Astrocyte of the cerebellum (primary cell): ENCODE measurements at regions not wholly inside any gene's neighbourhood (a gene's known extent, or its start where the extent isn't known, plus 50 kb on each side); places are given as distances from the start of the nearest gene placed in this dataset.
"Not testable (repeated sequence)": the region's sequence is repeated elsewhere in the genome, so short reads cannot be mapped to it uniquely, and the experiment has no call there.

ENCODE experiments used
- DNase-seq: peaks from one replicate; pipeline ENCODE4 v3.0.0-alpha.2; 2011; ENCODE audit warnings: low read depth
- H3K4me3 ChIP-seq: 2 replicates; pipeline ENCODE4 v1.5.1; 2011; ENCODE audit warnings: mild to moderate bottlenecking, low read depth, low read length, moderate library complexity
- in situ Hi-C: cut with HindIII; loops from 2 replicates; pipeline ENCODE4 v1.10.0; 2017; ENCODE audit warnings: low sequenced_read_pairs
- TF ChIP-seq, protein P1 (sequence below): IDR thresholded peaks from 2 replicates; pipeline ENCODE4 v1.5.1; 2012; ENCODE audit warnings: low read length, low read depth, moderate library complexity, mild to moderate bottlenecking; ENCODE audit errors: missing control alignments

DNA sequence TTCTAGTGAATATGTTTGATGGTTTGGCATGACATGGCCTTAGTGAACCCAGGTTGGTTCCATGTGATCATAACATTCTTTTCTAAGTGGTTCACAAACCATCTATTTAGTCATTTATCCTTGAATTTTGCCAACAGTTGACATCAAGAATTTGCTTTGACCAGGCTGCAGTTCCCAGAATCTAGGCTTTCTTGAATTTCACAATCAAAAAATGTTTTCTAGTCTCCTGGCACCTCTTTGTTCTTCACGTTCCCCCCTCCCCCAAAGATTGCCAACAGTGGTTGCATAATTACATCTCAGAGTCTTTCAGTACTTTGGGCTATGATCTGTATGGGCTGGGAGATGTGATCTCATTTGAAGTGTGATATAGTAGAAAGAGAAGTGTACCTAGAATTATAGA lies 124.0 kb downstream of the GATA6 start:
- in situ Hi-C loops: no loop called here
- H3K4me3 ChIP-seq: no peak overlapping the region
- TF ChIP-seq, protein P1, sequence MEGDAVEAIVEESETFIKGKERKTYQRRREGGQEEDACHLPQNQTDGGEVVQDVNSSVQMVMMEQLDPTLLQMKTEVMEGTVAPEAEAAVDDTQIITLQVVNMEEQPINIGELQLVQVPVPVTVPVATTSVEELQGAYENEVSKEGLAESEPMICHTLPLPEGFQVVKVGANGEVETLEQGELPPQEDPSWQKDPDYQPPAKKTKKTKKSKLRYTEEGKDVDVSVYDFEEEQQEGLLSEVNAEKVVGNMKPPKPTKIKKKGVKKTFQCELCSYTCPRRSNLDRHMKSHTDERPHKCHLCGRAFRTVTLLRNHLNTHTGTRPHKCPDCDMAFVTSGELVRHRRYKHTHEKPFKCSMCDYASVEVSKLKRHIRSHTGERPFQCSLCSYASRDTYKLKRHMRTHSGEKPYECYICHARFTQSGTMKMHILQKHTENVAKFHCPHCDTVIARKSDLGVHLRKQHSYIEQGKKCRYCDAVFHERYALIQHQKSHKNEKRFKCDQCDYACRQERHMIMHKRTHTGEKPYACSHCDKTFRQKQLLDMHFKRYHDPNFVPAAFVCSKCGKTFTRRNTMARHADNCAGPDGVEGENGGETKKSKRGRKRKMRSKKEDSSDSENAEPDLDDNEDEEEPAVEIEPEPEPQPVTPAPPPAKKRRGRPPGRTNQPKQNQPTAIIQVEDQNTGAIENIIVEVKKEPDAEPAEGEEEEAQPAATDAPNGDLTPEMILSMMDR: no peak
- no peak for DNase-seq

GRCh38 chr18:22290004-22290403 lies 120.6 kb downstream of the GATA6 start:
- in situ Hi-C loops: no loop called here

DNA sequence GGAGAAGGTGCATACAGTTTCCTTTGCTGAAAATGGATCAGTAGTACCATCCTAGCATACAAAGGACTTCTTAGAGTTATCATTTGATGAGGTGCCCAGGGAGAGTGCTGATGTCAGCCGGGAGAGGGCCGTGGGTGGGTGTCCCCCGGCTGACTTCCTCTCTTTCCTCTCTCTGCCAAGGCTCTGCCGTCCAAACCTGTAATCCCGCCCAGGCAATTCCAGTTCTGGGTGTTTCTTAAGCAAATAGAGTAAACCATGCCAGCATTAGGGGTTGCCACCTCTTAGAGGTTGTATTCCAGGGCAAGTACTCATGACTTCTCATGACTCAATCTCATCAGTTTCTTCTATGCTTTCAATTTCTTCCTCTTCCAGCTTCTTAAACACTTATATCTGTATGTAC lies 117.2 kb downstream of the GATA6 start:
- TF ChIP-seq, protein P1: no peak
- in situ Hi-C loops: no loop called here
- H3K4me3 ChIP-seq: no peak overlapping the region
- no peak for DNase-seq

More at GRCh38 chr18:22290004-22290403, 120.6 kb downstream of the GATA6 start:
- TF ChIP-seq, protein P1: no peak
- DNase-seq: no peak
- H3K4me3 ChIP-seq: no peak overlapping the region

DNA sequence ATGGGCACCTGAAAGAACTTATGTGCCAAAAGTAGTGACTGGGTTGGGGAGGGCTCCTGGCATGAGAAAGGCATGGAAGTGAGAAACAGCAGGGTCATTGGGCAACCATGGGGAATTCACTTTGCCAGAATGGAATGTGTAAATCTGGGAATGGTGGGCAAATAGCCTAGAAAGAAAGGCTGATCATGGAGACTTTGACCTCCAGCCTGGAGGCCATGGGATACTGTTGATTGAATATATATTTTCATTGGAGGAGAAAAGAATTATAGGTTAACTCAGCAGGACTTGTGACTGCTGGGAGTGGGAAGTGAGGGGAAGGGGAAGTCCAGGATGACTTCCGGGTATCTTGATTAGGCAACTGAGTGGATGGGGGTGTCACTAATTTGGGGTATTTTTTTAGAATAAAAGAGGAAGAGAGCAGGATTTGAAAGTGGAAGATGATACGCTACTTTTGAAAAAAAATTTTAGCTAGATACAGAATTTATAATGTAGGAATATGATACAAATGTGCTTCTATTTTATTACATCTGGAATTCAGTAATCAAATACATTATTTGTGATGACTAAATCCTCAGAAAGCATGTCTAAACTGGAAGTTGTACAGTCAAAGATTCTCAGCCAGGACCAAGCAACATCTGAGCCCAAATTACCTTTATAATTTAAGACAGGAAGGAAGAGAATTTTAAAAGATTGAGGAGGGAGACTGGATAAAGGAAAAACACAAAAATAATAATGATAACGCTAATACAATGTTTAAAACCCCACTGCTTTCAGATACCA lies 116.2 kb downstream of the GATA6 start:
- no peak overlapping the region for H3K4me3 ChIP-seq
- TF ChIP-seq, protein P1: no peak
- in situ Hi-C loops: no loop called here
- DNase-seq: no peak

DNA sequence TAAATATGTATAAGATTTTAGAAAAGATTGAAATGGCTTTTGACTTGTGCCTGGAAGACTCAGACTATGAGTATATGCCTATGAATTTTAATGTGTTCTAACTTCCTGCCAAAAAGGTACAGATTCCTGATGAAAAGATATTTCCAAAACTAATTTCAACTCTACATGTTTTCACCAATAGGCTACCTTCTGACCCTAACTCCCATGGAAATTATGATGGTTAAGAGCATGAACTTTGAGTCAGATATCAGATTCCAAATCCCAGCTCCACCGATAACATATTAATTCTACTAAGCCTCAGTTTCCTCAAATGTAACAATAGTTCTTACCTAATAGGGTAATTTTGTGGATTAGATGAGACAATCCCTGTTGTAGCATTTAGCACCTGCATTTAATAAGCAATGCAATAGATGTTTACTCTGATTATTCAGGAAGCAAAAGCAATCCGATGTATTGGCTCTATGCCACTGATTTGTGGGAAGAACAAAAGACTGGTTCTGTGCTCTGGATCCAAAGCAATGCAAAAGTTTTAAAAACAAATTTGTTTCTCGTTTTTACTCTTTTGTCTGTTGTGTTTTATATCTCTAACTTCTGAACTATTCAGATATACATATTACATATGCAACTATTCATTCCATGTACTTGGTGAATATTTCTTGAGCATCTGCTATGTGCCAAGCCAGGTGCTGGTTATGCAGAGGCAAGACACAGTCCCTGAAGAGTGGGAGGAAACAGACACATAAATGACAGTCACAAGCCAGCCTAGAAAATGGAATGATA lies 115.4 kb downstream of the GATA6 start:
- no peak for DNase-seq
- H3K4me3 ChIP-seq: no peak overlapping the region
- in situ Hi-C loops: no loop called here
- TF ChIP-seq, protein P1: no peak

DNA sequence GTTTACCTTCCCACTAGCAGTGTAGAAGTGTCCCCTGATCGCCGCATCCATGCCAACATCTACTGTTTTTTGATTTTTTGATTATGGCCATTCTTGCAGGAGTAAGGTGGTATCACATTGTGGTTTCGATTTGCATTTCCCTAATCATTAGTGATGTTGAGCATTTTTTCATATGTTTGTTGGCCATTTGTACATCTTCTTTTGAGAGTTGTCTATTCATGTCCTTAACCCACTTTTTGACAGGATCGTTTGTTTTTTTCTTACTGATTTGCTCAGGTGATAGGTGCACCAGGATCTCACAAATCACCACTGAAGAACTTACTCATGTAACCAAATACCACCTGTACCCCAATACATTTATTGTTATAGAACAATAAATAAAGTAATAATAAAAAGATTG lies 114.5 kb downstream of the GATA6 start:
- DNase-seq, H3K4me3 ChIP-seq, in situ Hi-C loops: not testable (repeated sequence)

- TF ChIP-seq, protein P1: no peak
- in situ Hi-C loops: no loop called here
- DNase-seq: peak; percentile 9
- no peak overlapping the region for H3K4me3 ChIP-seq
Observed at GRCh38 chr18:22283397-22283796, 114.0 kb downstream of the GATA6 start.
